K562 (cell line): ENCODE measurements at regions not wholly inside any gene's neighbourhood (a gene's known extent, or its start where the extent isn't known, plus 50 kb on each side); places are given as distances from the start of the nearest gene placed in this dataset.

ENCODE experiments used
- BMI1 ChIP-seq: fragments of 150-350 bp; IDR thresholded peaks from 2 replicates; pipeline ENCODE4 v1.6.1; 2014; ENCODE audit warnings: low read length
- DIDO1 ChIP-seq: fragments of 450-650 bp; IDR thresholded peaks from 2 replicates; pipeline ENCODE4 v1.6.1; 2016; ENCODE audit warnings: low read depth, missing biosample characterization, missing genetic modification characterization
- JUND ChIP-seq, 2 experiments: IDR thresholded peaks; 2 replicates in 1 of 2; 3 replicates in 1 of 2; pipeline ENCODE4 v1.6.1; 2011; ENCODE audit warnings: borderline replicate concordance in 2 of 2, low read depth in 2 of 2, low read length in 2 of 2, improper control_type of control experiment in 1 of 2, missing biosample characterization in 1 of 2, missing genetic modification characterization in 1 of 2, missing genetic modification reagents in 1 of 2
- NBN ChIP-seq: fragments of 450-650 bp; IDR thresholded peaks from 2 replicates; pipeline ENCODE4 v1.6.1; 2016; ENCODE audit warnings: low read depth, mild to moderate bottlenecking
- POU5F1 ChIP-seq: fragments of 150-350 bp; IDR thresholded peaks from 2 replicates; pipeline ENCODE4 v1.6.1; 2014; ENCODE audit warnings: borderline replicate concordance, low read length, low read depth, mild to moderate bottlenecking; ENCODE audit not compliant: partially characterized antibody
- PTTG1 ChIP-seq: fragments of 450-650 bp; IDR thresholded peaks from 2 replicates; pipeline ENCODE4 v1.6.1; 2016; ENCODE audit warnings: low read depth, mild to moderate bottlenecking, missing genetic modification characterization, missing compliant biosample characterization
- SIN3A ChIP-seq, 2 experiments: fragments of 150-350 bp in 1 of 2; IDR thresholded peaks; 2 replicates each; pipeline ENCODE4 v1.6.1; 2011 to 2016; ENCODE audit warnings: borderline replicate concordance in 2 of 2, low read depth in 2 of 2, low read length in 2 of 2, mild to moderate bottlenecking in 2 of 2, moderate library complexity in 2 of 2; ENCODE audit not compliant: control insufficient read depth in 1 of 2
- SMAD1 ChIP-seq: fragments of 150-350 bp; IDR thresholded peaks from 2 replicates; pipeline ENCODE4 v1.6.1; 2014; ENCODE audit warnings: low read length, low read depth; ENCODE audit not compliant: partially characterized antibody
- SREBF1 ChIP-seq: fragments of 150-350 bp; IDR thresholded peaks from 2 replicates; pipeline ENCODE4 v1.6.1; 2014; ENCODE audit warnings: antibody characterized with exemption, low read depth, low read length, borderline replicate concordance
- TAF15 ChIP-seq: fragments of 200-400 bp; formaldehyde crosslinking; IDR thresholded peaks from 2 replicates; pipeline ENCODE4 v1.6.1; 2017; ENCODE audit warnings: mild to moderate bottlenecking, low read depth, low read length, moderate library complexity
- ZNF445 ChIP-seq: fragments of 250-450 bp; sonication (Bioruptor Pico); IDR thresholded peaks from 2 replicates; pipeline ENCODE4 v1.4.0; 2020; ENCODE audit warnings: low read depth, mild to moderate bottlenecking, moderate library complexity
- TF ChIP-seq, protein P1 (sequence below): fragments of 250-450 bp; sonication (Bioruptor Pico); IDR thresholded peaks from 2 replicates; pipeline ENCODE4 v1.5.0; 2020; ENCODE audit warnings: mild to moderate bottlenecking
- TF ChIP-seq, protein P2 (sequence below): fragments of 250-450 bp; sonication (Bioruptor Pico); IDR thresholded peaks from 2 replicates; pipeline ENCODE4 v1.8.0; 2022; ENCODE audit warnings: inconsistent platforms
- TF ChIP-seq, protein P3 (sequence below), 2 experiments: fragments of 450-650 bp in 1 of 2; IDR thresholded peaks; 2 replicates each; pipeline ENCODE4 v1.6.1; 2011 to 2017; ENCODE audit warnings: low read depth in 2 of 2, antibody characterized with exemption in 1 of 2, borderline replicate concordance in 1 of 2, low read length in 1 of 2, mild to moderate bottlenecking in 1 of 2, mixed read lengths in 1 of 2; ENCODE audit not compliant: control insufficient read depth in 1 of 2
- TF ChIP-seq, protein P4 (sequence below), 3 experiments: IDR thresholded peaks in 2 of 3; conservative IDR thresholded peaks in 1 of 3; 2 replicates each; pipeline ENCODE4 v1.5.1; 2011 to 2012; ENCODE audit warnings: low read length in 3 of 3, mild to moderate bottlenecking in 3 of 3, control low read depth in 2 of 3, improper control_type of control experiment in 1 of 3, inconsistent platforms in 1 of 3, low read depth in 1 of 3, mixed read lengths in 1 of 3, moderate library complexity in 1 of 3; ENCODE audit not compliant: insufficient read depth in 2 of 3

DNA sequence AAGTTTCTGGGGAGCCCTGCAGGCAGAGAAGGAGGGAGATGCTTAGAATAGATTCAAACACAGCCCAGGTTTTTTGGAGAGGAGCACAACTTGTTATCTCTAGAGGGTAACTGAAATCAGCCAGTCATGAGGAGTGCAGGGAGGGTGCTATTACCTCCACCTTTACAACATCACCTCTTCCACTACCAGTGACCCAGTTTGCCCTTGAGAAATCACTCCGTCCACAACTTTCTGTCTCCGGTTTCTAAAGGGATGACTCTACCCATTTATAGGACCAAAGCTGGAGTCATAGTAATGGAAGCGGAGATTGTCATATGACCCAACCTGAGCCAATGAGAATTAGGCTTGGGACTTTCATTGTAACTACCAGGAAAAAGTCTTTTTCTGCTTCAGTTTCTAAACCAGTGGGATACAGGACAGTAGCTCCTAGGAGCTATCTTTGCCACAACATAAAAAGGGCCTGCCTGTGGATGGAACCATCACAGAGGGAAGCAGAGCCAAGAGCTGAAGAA lies 131.2 kb upstream of the SERPIND1 start (continued):
- TF ChIP-seq NBN = no peak
- TF ChIP-seq, protein P1, sequence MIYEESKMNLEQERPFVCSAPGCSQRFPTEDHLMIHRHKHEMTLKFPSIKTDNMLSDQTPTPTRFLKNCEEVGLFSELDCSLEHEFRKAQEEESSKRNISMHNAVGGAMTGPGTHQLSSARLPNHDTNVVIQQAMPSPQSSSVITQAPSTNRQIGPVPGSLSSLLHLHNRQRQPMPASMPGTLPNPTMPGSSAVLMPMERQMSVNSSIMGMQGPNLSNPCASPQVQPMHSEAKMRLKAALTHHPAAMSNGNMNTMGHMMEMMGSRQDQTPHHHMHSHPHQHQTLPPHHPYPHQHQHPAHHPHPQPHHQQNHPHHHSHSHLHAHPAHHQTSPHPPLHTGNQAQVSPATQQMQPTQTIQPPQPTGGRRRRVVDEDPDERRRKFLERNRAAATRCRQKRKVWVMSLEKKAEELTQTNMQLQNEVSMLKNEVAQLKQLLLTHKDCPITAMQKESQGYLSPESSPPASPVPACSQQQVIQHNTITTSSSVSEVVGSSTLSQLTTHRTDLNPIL (CRISPR knock-in tag) = no peak
- TF ChIP-seq, protein P2, sequence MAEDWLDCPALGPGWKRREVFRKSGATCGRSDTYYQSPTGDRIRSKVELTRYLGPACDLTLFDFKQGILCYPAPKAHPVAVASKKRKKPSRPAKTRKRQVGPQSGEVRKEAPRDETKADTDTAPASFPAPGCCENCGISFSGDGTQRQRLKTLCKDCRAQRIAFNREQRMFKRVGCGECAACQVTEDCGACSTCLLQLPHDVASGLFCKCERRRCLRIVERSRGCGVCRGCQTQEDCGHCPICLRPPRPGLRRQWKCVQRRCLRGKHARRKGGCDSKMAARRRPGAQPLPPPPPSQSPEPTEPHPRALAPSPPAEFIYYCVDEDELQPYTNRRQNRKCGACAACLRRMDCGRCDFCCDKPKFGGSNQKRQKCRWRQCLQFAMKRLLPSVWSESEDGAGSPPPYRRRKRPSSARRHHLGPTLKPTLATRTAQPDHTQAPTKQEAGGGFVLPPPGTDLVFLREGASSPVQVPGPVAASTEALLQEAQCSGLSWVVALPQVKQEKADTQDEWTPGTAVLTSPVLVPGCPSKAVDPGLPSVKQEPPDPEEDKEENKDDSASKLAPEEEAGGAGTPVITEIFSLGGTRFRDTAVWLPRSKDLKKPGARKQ (CRISPR knock-in tag) = no peak
- no peak for TF ChIP-seq PTTG1
- no peak for TF ChIP-seq DIDO1
- TF ChIP-seq JUND (IDR thresholded peaks at IDR 0.05; ENCODE audit: borderline replicate concordance, low read depth, low read length) = no peak
- TF ChIP-seq JUND (tag; IDR thresholded peaks at IDR 0.05; ENCODE audit: borderline replicate concordance, low read depth, low read length) = no peak
- TF ChIP-seq, protein P3, sequence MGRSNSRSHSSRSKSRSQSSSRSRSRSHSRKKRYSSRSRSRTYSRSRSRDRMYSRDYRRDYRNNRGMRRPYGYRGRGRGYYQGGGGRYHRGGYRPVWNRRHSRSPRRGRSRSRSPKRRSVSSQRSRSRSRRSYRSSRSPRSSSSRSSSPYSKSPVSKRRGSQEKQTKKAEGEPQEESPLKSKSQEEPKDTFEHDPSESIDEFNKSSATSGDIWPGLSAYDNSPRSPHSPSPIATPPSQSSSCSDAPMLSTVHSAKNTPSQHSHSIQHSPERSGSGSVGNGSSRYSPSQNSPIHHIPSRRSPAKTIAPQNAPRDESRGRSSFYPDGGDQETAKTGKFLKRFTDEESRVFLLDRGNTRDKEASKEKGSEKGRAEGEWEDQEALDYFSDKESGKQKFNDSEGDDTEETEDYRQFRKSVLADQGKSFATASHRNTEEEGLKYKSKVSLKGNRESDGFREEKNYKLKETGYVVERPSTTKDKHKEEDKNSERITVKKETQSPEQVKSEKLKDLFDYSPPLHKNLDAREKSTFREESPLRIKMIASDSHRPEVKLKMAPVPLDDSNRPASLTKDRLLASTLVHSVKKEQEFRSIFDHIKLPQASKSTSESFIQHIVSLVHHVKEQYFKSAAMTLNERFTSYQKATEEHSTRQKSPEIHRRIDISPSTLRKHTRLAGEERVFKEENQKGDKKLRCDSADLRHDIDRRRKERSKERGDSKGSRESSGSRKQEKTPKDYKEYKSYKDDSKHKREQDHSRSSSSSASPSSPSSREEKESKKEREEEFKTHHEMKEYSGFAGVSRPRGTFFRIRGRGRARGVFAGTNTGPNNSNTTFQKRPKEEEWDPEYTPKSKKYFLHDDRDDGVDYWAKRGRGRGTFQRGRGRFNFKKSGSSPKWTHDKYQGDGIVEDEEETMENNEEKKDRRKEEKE (IDR thresholded peaks at IDR 0.05; ENCODE audit: borderline replicate concordance in 1 of 2, control insufficient read depth in 1 of 2, low read depth in 2 of 2, low read length in 1 of 2) = peak in 1 of 2 experiments; percentile 51; a peak in 1 of 4 replicates
- TF ChIP-seq SREBF1 = no peak
- TF ChIP-seq POU5F1 = no peak
- no peak for TF ChIP-seq BMI1
- TF ChIP-seq, protein P4, sequence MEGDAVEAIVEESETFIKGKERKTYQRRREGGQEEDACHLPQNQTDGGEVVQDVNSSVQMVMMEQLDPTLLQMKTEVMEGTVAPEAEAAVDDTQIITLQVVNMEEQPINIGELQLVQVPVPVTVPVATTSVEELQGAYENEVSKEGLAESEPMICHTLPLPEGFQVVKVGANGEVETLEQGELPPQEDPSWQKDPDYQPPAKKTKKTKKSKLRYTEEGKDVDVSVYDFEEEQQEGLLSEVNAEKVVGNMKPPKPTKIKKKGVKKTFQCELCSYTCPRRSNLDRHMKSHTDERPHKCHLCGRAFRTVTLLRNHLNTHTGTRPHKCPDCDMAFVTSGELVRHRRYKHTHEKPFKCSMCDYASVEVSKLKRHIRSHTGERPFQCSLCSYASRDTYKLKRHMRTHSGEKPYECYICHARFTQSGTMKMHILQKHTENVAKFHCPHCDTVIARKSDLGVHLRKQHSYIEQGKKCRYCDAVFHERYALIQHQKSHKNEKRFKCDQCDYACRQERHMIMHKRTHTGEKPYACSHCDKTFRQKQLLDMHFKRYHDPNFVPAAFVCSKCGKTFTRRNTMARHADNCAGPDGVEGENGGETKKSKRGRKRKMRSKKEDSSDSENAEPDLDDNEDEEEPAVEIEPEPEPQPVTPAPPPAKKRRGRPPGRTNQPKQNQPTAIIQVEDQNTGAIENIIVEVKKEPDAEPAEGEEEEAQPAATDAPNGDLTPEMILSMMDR (IDR thresholded peaks at IDR 0.05 in 2 of 3, conservative IDR thresholded peaks at IDR 0.05 in 1 of 3; ENCODE audit: insufficient read depth in 2 of 3, low read depth in 1 of 3, low read length in 3 of 3) = no peak
- no peak for TF ChIP-seq TAF15
- no peak for TF ChIP-seq ZNF445
- no peak for TF ChIP-seq SMAD1
- TF ChIP-seq SIN3A (IDR thresholded peaks at IDR 0.05; ENCODE audit: borderline replicate concordance in 2 of 2, control insufficient read depth in 1 of 2, low read depth in 2 of 2, low read length in 2 of 2) = 0 out of 4 replicates have a peak, but pooled peaks of 1 of the 2 experiments have one; percentile 36
